22Rv1 (cell line): ENCODE measurements at regions not wholly inside any gene's neighbourhood (a gene's known extent, or its start where the extent isn't known, plus 50 kb on each side); places are given as distances from the start of the nearest gene placed in this dataset.

Experiments used
- CTCF ChIP-seq: fragments of 450-650 bp; IDR thresholded peaks from 2 replicates; pipeline ENCODE4 v1.5.1; 2017; ENCODE audit warnings: mild to moderate bottlenecking
- ZFX ChIP-seq: fragments of 450-650 bp; IDR thresholded peaks from 2 replicates; pipeline ENCODE4 v1.6.1; 2017; ENCODE audit warnings: antibody characterized with exemption, borderline replicate concordance

GRCh38 chr20:11502671-11503070 lies 415.0 kb upstream of the BTBD3 start:
- TF ChIP-seq CTCF (no peak), ZFX (no peak)
